ENCODE measurements at regions not wholly inside any gene's neighbourhood (a gene's known extent, or its start where the extent isn't known, plus 50 kb on each side); places are given as distances from the start of the nearest gene placed in this dataset.

- TF ChIP-seq, protein P1, sequence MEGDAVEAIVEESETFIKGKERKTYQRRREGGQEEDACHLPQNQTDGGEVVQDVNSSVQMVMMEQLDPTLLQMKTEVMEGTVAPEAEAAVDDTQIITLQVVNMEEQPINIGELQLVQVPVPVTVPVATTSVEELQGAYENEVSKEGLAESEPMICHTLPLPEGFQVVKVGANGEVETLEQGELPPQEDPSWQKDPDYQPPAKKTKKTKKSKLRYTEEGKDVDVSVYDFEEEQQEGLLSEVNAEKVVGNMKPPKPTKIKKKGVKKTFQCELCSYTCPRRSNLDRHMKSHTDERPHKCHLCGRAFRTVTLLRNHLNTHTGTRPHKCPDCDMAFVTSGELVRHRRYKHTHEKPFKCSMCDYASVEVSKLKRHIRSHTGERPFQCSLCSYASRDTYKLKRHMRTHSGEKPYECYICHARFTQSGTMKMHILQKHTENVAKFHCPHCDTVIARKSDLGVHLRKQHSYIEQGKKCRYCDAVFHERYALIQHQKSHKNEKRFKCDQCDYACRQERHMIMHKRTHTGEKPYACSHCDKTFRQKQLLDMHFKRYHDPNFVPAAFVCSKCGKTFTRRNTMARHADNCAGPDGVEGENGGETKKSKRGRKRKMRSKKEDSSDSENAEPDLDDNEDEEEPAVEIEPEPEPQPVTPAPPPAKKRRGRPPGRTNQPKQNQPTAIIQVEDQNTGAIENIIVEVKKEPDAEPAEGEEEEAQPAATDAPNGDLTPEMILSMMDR (conservative IDR thresholded peaks at IDR 0.05 in 1 of 2, IDR thresholded peaks at IDR 0.05 in 1 of 2; ENCODE audit: low read depth in 1 of 2, low read length in 2 of 2): no peak
- no peak for TF ChIP-seq EZH2 (IDR thresholded peaks at IDR 0.05; ENCODE audit: low read length, missing control alignments)
Observed at GRCh38 chr15:68510558-68510957, 68.2 kb upstream of the CORO2B start.
